ENCODE measurements at regions not wholly inside any gene's neighbourhood (a gene's known extent, or its start where the extent isn't known, plus 50 kb on each side); places are given as distances from the start of the nearest gene placed in this dataset.

GRCh38 chr1:4126251-4126650 lies 226.2 kb upstream of the C1orf174 start:
- TF ChIP-seq TAF1 (conservative IDR thresholded peaks at IDR 0.05) (no peak), CTCF (IDR thresholded peaks at IDR 0.05; ENCODE audit: low read depth, low read length, missing input control) (no peak), SP1 (IDR thresholded peaks at IDR 0.05) (no peak), EGR1 (IDR thresholded peaks at IDR 0.05; ENCODE audit: low read depth in 2 of 2) (no peak), JUND (IDR thresholded peaks at IDR 0.05) (no peak), GABPA (IDR thresholded peaks at IDR 0.05 in 1 of 2, conservative IDR thresholded peaks at IDR 0.05 in 1 of 2) (no peak), RAD21 (IDR thresholded peaks at IDR 0.05) (no peak)
